ENCODE measurements at regions not wholly inside any gene's neighbourhood (a gene's known extent, or its start where the extent isn't known, plus 50 kb on each side); places are given as distances from the start of the nearest gene placed in this dataset.

DNA sequence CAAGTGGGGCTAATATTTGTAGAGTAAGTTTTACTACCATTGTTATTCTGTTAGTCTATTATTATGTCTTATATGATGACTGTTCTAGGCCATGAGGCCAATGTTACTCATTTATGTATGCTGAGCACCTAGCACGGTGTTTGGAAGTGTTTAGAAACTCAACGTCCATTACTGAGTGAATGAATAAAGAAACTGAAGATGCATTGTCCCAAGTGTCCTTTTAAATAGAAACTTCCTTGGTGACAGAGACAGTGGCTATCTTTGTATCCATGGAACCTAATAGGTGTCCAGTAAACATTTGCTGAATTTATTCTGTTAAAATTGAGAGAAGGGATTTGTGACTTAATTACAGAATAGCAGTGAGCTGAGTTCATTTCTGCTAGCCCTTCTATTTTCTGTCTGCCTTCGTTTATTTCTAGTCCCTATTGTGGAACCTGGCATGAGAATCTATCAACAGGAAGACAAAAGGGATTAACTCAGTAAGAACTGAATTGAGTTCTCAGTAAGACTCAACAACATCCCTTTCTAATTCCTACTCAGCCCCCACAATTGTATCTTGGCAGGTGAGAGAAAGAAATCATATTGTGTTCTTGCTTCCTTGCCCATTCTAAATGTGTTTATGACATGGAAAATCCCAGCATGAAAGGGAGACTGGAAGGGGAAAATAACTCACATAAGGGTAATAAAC lies 246.6 kb upstream of the LRRC3B start:
- Histone ChIP-seq H3K9me3 (replicated peaks; ENCODE audit: control insufficient read depth, insufficient read depth, low read length) (no peaks in the 10 kb centered on the region), H3K4me3 (no peak overlapping the region), H3K4me2 (ENCODE audit: control insufficient read depth, insufficient read depth) (no peak overlapping the region), H3K9ac (ENCODE audit: control insufficient read depth, insufficient read depth, low read length) (no peak overlapping the region), H3K27me3 (replicated peaks in 1 of 2; ENCODE audit: control insufficient read depth in 2 of 2, insufficient read depth in 2 of 2, low read length in 1 of 2) (no peaks in the 10 kb centered on the region), H4K20me1 (ENCODE audit: control insufficient read depth, insufficient read depth) (no peaks in the 10 kb centered on the region), H3K4me1 (ENCODE audit: control insufficient read depth, insufficient read depth, low read length) (no peaks in the 10 kb centered on the region), H3K36me3 (ENCODE audit: control insufficient read depth in 2 of 2, insufficient read depth in 2 of 2, low read length in 1 of 2) (no peaks in the 10 kb centered on the region), H3K27ac (ENCODE audit: control insufficient read depth, insufficient read depth) (no peak overlapping the region), H3K79me2 (ENCODE audit: control insufficient read depth, insufficient read depth, low read length) (no peaks in the 10 kb centered on the region), H2AFZ (ENCODE audit: control insufficient read depth, low read depth, low read length) (no peak overlapping the region)
- POLR2A ChIA-PET, result no interaction called here
- SMC1A ChIA-PET (ENCODE audit: uncharacterized antibody, unreplicated experiment), result no interaction called here
- 0% methylated on average over 3 of the region's 3 CpGs for WGBS (ENCODE audit: insufficient coverage, insufficient replicate concordance, low lambda C conversion rate, missing lambda C conversion rate)
- FAIRE-seq (no peak), DNase-seq (ENCODE audit: low read depth, low spot score) (no peak), ATAC-seq (no peak)
- CTCF ChIA-PET, result no interaction called here
- no peak for TF ChIP-seq JUNB (IDR thresholded peaks at IDR 0.05)
- no peak for TF ChIP-seq RFX5 (IDR thresholded peaks at IDR 0.05; ENCODE audit: low read depth, low read length)
- TF ChIP-seq IKZF2 (IDR thresholded peaks at IDR 0.05), result no peak
- TF ChIP-seq, protein P1, sequence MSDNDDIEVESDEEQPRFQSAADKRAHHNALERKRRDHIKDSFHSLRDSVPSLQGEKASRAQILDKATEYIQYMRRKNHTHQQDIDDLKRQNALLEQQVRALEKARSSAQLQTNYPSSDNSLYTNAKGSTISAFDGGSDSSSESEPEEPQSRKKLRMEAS (IDR thresholded peaks at IDR 0.05; ENCODE audit: low read depth, low read length), result no peak
- TF ChIP-seq TCF12 (IDR thresholded peaks at IDR 0.05; ENCODE audit: low read depth, low read length), result no peak
- TF ChIP-seq CBX3 (IDR thresholded peaks at IDR 0.05; ENCODE audit: borderline replicate concordance, low read depth), result no peak
- TF ChIP-seq, protein P2, sequence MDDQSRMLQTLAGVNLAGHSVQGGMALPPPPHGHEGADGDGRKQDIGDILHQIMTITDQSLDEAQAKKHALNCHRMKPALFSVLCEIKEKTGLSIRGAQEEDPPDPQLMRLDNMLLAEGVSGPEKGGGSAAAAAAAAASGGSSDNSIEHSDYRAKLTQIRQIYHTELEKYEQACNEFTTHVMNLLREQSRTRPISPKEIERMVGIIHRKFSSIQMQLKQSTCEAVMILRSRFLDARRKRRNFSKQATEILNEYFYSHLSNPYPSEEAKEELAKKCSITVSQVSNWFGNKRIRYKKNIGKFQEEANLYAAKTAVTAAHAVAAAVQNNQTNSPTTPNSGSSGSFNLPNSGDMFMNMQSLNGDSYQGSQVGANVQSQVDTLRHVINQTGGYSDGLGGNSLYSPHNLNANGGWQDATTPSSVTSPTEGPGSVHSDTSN (IDR thresholded peaks at IDR 0.05; ENCODE audit: insufficient replicate concordance, low read depth, low read length), result no peak
- TF ChIP-seq SUZ12 (IDR thresholded peaks at IDR 0.05; ENCODE audit: unreplicated experiment), result no peak
- TF ChIP-seq EED (IDR thresholded peaks at IDR 0.05; ENCODE audit: low read depth), result no peak
- no peak for TF ChIP-seq MXI1 (IDR thresholded peaks at IDR 0.05; ENCODE audit: low read depth, low read length)
- TF ChIP-seq TARDBP (IDR thresholded peaks at IDR 0.05; ENCODE audit: borderline replicate concordance), result no peak
- no peak for TF ChIP-seq CREM (IDR thresholded peaks at IDR 0.05; ENCODE audit: low read depth)
- TF ChIP-seq, protein P3, sequence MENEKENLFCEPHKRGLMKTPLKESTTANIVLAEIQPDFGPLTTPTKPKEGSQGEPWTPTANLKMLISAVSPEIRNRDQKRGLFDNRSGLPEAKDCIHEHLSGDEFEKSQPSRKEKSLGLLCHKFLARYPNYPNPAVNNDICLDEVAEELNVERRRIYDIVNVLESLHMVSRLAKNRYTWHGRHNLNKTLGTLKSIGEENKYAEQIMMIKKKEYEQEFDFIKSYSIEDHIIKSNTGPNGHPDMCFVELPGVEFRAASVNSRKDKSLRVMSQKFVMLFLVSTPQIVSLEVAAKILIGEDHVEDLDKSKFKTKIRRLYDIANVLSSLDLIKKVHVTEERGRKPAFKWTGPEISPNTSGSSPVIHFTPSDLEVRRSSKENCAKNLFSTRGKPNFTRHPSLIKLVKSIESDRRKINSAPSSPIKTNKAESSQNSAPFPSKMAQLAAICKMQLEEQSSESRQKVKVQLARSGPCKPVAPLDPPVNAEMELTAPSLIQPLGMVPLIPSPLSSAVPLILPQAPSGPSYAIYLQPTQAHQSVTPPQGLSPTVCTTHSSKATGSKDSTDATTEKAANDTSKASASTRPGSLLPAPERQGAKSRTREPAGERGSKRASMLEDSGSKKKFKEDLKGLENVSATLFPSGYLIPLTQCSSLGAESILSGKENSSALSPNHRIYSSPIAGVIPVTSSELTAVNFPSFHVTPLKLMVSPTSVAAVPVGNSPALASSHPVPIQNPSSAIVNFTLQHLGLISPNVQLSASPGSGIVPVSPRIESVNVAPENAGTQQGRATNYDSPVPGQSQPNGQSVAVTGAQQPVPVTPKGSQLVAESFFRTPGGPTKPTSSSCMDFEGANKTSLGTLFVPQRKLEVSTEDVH (IDR thresholded peaks at IDR 0.05; ENCODE audit: low read depth, partially characterized antibody), result no peak
- no peak for TF ChIP-seq NR2C2 (IDR thresholded peaks at IDR 0.05; ENCODE audit: borderline replicate concordance, control insufficient read depth, insufficient read length, low read depth)
- RAD21 ChIA-PET (ENCODE audit: unreplicated experiment), result no interaction called here
- intact Hi-C loops (cut with micrococcal nuclease; ENCODE audit: unreplicated experiment), result no loop called here
- in situ Hi-C loops (cut with MboI), result no loop called here
- no TSS peak for BruUV-seq (replicated peaks)
